GM18520 (cell line): ENCODE measurements at regions not wholly inside any gene's neighbourhood (a gene's known extent, or its start where the extent isn't known, plus 50 kb on each side); places are given as distances from the start of the nearest gene placed in this dataset.
A peak's percentile ranks its signal among the peaks of the same experiment; 100 is the strongest.

Experiments used
- ATAC-seq: cut with Tn5 transposase; IDR thresholded peaks from one replicate; pipeline ENCODE4 v1.9.1; 2021; ENCODE audit not compliant: unreplicated experiment

DNA sequence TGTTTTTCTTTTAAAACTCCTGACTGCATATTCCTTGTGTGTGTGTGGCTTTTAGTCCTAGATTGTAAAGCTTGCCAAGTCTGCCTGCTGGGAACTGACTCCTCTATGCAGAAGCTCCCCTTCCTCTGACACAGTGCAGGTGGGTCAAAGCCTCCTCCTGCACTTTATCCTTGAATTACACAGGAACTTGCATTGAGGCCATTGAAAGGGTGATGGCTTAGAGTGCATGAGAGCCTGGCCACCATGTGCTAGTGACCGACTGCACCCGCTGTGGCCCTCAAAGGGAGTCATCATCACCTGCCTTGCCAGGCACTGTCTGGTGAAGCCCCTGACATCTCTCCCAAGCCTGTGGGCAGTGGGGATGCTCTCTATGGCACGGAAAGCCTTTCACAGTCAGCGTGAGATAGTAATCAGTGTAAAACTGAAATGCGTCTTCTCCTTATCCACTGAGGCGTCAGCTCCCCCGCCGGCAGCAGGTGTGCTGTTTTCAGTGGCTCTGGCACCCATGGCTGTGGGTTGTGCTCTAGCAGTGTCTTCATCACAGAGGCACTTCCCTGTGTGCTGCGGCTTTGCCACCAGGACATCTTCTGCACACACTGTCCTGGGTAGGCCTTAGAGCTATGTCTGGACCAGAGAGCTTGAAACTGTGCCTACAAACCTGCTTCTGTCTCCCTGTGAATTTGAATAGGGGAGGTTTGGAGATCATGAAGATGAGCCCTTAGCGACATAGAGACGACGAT is 87.9 kb downstream of the THBS2 start:
- no peak for ATAC-seq

DNA sequence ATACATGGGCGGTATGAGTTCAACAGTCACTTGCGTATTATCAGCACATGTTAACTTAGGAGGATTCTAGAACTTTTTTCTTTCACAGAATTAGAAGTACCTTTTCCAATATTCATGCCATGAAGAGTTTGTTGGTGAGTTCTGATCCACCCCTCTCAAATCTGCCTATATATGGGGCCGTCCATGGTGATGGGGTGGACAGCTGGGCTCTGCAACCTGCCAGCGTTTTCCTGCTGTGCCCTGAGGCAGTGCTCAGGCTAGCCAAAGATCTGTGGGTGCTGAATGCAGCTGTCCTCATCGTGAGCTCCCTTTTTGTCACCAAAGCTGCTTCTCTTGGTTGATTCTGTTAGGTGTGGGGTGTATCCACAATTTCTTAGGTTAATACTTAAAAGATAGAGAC is 88.7 kb downstream of the THBS2 start:
- no peak for ATAC-seq

DNA sequence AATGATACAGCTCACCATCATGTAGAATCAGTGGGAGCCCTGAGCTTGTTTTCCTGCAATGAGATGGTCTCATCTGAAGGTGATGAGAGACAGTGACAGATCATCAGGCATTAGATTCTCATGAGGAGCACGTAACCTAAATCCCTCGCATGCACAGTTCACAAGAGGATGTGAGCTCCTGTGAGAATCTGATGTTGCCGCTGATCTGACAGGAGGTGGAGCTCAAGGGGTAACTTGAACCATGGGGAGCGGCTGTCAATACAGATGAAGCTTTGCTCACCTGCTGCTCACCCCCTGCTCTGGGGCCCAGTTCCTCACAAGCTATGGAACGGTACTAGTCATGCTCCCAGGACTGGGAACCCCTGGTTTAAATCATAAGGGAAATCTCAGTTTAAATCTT is 89.2 kb downstream of the THBS2 start:
- no peak for ATAC-seq

DNA sequence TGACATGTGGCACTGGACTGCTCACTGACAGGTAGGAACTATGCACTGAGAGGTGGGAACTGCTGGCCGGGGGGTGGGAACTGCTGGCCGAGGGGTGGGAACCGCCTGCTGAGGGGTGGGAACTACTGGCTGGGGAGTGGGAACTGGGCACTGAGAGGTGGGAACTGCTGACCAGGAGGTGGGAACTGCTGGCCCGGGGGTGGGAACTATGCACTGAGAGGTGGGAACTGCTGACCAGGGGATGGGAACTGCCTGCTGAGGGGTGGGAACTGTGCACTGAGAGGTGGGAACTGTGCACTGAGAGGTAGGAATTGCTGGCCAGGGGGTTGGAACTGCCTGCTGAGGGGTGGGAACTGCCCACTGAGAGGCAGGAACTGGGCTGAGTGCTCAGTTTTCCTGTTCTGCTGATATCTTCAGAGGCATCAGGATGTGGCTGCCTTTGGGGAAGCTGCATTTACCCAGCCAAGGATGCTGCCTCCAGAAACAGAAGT is 90.2 kb downstream of the THBS2 start:
- ATAC-seq, result no peak

DNA sequence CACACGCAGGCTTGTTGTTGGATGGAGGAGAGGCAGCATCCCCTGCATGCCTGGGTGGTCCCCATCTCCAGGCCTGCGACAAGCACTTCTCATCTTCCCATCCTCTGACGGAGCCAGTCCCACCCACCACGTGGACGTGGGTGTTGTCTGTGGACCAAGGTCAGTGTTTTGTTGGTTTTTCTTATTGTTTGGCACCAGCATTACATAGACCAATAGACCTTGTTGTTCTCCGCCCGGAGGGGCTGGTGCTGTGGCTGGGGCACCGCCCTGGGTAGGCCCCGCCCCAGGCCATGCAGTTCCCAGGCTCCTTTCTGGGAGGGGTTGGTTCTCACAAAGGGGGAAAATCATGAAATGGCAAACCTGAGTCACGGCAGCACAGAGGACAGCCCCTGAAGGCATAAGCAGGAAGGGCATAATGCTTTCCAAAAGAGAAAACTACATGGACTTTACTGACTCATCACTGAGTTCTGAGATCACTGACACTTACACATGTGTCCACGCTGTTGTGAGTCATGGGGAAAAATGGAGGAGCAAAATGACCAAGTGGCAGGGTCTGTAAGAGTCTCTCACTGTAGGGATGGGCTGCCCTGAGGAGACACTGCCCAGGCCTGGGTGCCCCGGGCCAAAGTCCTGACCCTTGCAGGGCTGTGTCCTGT is 90.8 kb downstream of the THBS2 start:
- peak; percentile 58 for ATAC-seq

DNA sequence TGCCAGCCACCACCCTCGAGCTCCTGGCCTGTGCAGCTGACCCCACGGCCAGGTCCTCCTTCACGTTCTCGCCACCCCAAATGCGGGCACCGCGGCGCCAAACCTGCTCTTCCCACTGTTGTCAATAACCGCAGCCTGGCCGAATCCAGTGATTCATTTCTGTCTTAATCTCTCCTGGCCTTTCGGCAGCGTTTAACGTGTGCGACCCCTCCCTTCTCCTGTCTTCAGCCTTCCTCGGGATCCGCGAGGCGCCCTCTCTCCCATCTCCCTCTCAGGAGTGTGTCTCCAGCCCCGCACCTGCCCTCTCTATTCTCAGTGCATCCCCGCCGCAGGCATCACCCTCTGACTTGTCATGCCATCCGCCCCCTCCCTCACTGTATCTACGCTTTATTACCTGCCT is 91.4 kb downstream of the THBS2 start:
- no peak for ATAC-seq

DNA sequence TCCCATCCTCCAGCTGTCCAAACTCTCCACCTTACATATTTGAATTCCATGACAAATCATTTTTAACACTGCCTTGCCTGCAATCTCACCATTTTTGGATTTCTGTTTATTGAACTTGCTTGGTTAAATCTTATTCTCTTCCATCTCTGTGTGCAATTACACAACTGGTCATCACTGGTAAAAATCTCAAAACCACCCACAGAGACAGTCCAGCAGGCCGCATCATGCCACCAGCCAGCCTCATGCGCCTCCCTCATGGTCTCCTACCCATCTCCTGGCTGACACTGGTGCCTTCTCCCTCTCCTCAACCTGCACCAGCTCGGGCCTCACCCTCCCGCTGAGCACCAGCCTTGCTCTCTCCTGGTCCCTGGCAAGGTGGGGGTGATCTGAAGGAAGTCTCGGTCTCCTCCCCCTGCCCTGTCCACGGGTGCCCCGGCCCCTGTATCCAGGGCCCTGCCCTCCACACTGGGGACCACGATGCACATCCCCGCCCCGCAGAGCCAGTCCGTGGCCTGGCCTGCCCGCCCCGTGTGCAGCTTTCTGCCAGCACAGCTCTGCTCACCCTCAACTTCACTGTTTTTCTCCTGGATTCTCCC is 92.0 kb downstream of the THBS2 start:
- no peak for ATAC-seq

DNA sequence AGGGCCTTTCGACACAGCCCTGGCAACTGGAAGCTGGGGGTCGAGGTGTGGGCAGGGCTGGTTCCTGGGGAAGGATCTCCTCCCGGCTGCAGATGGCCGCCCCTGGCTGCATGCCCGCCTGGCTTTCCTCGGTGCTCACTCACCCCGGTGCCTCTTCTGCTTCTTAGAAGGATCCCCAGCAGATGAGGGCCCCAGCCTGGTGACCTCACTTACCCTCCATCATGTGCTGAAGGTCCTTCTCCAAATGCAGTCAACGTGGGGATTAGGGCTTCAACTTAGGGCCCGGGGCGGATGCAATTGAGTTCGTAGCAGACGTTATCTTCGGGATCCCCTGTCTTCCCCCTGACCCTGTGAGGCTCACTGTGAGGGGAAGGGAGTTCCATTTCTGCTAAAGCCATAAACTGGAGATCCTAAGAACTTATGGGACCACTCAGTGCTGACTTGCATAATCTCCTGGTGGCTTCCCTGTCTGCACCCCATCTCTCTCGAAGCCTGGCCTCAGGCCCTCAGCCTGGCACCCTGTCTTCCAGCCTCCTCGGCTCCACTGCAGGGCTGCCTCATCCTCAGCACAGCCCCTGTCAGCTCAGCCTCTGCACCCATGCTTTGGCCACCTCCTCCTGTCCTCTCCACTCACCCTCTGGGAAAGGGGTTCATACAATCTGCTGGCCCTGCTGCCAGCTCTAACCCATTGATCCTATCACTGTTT is 92.6 kb downstream of the THBS2 start:
- no peak for ATAC-seq

DNA sequence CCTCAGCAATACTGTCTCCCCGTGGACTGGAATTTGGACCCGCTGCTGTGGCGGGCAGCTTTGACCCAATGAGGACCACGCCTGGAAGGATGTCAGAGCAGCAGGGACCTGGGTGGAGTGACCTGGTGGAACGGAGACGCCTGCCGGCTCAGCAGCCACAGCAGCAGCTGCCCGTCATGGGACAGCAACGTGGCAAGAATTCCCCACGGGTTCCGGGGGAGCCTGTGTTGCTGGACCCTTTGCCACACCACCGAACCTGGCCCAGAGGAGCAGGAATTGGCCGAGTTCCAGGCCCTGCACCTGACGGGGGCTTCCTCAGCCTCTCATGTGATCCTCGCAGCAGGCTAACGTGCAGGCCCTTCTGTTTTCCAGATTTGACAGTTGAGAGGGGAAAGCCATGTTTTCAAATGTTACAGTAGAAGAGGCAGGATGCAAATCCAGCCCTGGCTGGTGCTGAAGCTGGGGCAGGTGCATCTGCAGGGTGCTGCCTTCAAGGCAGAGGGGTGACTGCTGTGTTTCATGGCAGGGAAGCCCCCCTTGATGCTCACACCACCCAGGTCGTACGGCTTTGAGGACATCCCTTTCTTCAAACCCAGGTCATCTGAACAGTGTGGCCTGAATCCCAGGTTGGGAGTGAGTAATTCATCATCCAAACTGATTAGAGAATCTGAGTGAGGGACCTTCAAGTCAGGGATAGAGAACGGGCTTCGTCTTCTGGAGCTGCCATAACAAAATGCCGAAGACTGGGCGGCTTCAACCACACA is 93.4 kb downstream of the THBS2 start:
- no peak for ATAC-seq

DNA sequence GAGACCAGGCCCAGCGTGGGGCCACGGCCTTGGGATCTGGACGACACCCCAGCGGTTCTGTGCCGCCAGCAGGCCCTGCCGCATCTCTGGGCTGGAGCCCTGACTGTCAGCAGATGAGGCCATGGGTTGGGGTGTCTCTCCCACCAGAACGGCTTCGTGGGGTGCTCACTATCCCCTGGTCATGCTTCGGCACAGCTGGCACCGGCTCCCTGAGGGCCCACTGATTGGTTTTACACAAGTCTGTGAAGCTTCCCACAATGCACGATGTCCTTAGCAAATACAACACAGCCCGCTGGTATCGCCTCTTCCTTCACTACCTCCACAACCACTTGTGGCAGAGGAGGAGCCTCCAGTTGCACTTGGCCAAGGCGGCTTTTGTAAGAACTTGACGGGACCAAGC is 94.3 kb downstream of the THBS2 start:
- ATAC-seq, result no peak

DNA sequence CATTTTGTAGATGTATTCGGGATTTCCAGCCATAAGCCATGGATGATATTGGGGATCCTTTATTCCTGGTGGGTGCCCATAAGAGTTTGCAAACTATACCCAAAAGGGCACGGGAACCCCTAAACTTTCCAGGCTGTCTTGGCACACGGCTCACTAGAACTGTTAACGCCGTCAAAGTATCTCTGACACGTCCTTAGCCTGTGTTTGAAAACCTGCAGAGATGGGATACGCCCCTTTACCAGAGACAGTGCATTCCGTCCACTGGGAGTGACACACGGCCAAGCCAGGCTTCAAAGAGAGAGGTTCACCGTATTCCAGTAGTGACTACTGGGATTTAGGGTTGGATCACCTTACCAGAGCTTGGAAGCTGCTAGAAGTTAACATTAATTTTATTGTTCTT is 95.0 kb downstream of the THBS2 start:
- no peak for ATAC-seq

DNA sequence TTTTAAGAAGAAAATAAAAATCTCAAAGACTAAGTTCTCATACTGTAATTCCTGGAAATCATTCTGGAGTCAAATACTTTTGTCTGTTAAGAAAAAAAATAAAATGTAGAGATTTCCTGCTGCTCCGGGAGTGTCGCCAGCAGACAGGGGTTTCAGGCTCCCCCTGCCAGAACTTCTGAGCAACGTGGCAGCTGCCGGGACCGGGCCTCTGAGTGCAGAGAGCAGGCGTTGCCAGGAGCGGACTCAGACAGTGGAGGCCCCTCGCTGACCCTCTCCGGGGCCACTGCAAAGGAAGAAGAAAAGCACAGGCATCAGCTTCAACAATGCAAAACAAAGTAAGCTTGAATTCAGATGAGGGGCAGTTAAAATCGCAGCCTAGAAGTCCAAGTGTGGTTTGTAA is 95.5 kb downstream of the THBS2 start:
- ATAC-seq, result no peak

DNA sequence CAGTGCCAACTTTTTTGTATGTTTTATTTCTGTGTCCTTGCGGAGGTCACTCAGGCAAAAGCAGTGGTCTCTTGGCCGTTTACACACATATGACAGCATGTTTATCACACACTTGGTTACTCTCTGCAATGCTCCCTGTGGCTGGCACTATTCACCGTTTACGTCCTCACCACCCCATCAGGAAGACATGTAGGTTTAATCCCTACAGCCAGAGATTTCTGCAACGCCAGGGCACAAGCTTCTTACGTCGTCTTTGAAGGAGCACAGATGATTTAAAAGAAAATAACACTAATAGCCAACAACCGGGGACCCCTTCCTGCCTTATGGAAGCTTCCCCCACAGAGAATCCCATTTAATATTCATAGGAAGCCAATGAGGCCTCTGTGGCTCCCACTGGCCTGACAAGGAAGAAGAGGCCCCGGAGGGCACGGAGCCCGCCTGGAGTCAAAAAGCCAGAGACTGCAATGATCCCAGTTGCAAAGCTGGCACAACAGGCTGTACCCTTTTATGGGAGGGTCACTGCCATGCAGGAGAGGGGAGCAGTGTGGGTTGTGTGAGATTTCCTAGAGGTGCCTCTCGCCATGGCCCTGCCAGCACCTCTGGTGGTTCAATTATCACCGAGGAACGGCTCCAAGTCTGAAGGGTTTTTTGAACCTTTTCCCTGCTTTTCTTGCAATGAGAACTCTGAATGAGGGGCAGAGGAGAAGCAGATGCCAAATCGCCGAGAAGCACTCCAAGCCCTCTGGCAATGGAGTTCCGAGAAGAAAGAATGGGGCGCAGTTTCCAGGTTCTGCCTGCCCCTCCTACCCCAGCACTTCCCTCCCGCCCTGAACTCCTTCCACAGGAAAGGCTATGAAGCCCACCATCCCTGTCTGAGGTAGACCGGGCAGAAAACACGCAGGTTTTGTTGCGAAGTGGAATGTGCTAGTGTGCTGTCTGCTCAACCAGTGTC is 96.2 kb downstream of the THBS2 start:
- no peak for ATAC-seq

DNA sequence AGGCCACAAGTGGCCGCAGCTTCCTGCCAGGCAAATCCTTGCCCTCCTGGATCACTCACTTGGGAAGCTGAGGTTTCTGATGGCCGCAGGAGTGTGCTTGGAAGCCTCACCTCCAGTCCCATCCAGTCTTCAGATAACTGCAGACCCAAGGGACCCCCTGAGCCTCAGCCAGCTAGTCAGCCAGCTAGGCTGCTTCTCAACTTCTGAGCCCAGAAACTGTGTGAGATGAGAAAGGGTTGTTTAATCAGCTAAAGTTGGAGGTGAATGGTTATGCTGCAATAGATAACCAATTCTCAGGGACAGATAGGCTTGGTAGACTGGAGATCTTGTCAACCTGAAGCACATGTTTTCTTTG is 96.9 kb downstream of the THBS2 start:
- ATAC-seq, result no peak

DNA sequence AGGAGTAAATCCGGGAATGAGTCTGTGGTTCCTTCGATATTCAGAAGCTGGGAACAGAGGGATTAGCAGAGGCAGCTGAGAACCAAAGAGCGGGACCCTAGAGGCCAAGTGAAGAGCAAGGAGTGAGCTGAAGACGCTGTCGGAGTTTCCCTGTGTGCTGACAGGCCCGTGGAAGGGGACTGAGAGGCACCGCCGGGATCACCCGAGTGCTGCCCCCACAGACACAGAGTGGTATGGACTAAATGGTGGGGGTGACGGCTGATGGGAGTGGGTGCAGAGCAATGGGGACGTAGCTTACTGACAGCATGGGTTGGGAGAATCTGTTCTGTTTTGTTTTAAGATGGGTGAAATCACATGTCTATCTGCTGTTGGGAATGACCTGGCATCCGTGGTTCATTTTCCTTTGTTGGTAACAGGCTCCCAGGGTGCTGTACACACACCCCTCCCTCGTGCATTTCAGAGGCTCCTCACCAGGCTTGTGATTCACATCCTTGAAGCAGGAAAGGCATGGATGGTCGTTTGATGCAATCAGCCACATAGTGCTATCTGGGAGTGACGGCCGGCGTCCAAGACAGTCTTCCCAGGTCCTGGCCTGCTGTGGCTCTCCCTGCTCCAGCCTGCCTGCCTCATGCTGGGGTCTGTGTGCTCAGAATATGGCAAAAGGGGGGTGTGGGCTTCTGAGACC is 97.4 kb downstream of the THBS2 start:
- ATAC-seq, result no peak

DNA sequence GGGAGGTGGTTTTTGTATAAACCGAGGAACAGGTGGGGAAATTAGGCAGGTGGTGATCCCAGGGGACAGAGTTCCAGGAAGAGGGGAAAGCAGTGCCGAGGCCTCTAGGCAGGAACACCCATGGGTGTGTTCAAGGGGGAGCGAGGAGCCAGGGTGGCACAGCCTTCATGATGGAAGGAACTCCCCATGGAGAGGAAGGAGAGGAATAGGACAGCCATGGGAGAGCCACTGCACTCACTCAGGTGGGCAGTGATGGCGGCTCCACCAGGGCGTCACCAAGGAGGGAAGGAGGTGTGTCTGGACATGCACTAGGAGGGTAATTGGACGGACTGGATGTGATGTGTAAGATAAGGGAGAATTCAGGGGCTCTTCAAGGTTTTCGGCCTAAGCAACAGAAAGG is 98.2 kb downstream of the THBS2 start:
- ATAC-seq, result no peak

DNA sequence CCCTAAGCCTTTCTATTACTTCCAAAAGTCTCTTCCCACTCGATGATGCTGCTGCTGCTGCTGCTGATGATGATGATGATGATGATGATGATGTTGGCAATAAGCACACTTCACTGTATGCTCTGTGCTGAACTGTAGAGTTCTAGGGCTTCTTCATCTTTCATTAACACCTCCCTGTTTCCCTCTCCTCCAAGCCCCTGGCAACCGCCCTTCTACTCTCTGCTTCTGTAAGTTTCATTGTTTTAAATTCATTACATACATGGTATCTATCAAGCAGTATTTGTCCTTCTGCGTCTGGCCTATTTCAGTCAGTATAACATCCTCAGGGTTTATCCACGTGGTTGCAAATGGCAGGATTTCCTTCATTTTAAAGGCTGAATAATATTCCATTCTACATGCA is 100.2 kb downstream of the THBS2 start:
- no peak for ATAC-seq

DNA sequence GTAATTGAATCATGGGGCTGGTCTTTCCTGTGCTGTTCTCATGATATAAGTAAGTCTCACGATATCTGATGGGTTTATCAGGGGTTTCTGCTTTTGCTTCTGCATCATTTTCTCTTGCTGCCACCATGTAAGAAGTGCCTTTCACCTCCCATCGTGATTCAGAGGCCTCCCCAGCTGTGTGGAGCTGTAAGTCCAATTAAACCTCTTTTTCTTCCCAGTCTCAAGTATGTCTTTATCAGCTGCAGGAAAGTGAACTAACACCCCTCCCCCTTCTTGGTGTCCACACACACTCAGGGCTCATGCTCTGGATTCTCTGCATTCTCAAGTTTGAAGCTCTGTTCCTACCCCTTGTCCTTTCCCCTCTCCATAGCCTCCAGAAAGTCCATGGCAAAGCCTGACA is 107.1 kb downstream of the THBS2 start:
- ATAC-seq, result no peak

DNA sequence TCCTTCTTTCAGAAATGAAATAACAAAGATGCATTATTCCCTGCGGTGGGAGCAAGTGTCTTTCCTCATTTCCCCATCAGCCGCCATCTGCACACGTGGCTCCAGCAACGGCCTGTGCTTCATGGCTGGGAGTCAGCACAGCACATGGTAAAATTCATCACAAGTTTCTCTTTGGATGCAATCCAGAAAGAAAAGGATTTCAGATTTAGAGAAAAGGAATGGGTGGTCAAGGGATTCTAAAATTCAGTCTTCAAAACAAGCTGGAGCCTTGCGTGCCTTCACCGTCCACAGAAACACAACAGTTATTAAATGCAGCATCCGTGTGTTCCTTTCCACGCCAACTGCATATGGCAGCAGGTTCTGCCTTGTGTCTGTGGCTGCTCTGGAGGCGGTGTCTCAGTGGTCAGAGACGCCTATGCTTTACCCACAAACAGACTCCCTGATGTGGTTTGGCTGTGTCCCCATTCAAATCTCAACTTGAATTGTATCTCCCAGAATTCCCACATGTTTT is 107.6 kb downstream of the THBS2 start:
- ATAC-seq, result no peak
